ENCODE measurements at regions not wholly inside any gene's neighbourhood (a gene's known extent, or its start where the extent isn't known, plus 50 kb on each side); places are given as distances from the start of the nearest gene placed in this dataset.

GRCh38 chr12:47553266-47553665, 152.6 kb downstream of the RPAP3 start:
- TF ChIP-seq POLR2AphosphoS5 (IDR thresholded peaks at IDR 0.05; ENCODE audit: low read depth, low read length) (no peak), TAF1 (IDR thresholded peaks at IDR 0.05; ENCODE audit: borderline replicate concordance, insufficient read depth, low read length) (no peak), SIN3A (IDR thresholded peaks at IDR 0.05; ENCODE audit: borderline replicate concordance, insufficient read depth, low read length) (no peak), FOXP2 (optimal IDR thresholded peaks at IDR 0.05; ENCODE audit: borderline replicate concordance, extremely low read depth, extremely low read length, insufficient read depth) (no peak), REST (IDR thresholded peaks at IDR 0.05; ENCODE audit: insufficient read depth in 1 of 2, low read depth in 2 of 2, low read length in 2 of 2) (no peak)
